GM12874 (cell line): ENCODE measurements at regions not wholly inside any gene's neighbourhood (a gene's known extent, or its start where the extent isn't known, plus 50 kb on each side); places are given as distances from the start of the nearest gene placed in this dataset.

Experiments used
- CTCF ChIP-seq: IDR thresholded peaks from 2 replicates; pipeline ENCODE4 v1.5.1; 2011; ENCODE audit warnings: low read depth, mild to moderate bottlenecking, control low read depth, low read length, moderate library complexity; ENCODE audit not compliant: insufficient read depth

GRCh38 chr11:64451856-64452255 is 92.9 kb downstream of the RPS6KA4 start:
- TF ChIP-seq CTCF, result no peak

GRCh38 chr11:64453466-64453865 is 94.5 kb downstream of the RPS6KA4 start:
- no peak for TF ChIP-seq CTCF

DNA sequence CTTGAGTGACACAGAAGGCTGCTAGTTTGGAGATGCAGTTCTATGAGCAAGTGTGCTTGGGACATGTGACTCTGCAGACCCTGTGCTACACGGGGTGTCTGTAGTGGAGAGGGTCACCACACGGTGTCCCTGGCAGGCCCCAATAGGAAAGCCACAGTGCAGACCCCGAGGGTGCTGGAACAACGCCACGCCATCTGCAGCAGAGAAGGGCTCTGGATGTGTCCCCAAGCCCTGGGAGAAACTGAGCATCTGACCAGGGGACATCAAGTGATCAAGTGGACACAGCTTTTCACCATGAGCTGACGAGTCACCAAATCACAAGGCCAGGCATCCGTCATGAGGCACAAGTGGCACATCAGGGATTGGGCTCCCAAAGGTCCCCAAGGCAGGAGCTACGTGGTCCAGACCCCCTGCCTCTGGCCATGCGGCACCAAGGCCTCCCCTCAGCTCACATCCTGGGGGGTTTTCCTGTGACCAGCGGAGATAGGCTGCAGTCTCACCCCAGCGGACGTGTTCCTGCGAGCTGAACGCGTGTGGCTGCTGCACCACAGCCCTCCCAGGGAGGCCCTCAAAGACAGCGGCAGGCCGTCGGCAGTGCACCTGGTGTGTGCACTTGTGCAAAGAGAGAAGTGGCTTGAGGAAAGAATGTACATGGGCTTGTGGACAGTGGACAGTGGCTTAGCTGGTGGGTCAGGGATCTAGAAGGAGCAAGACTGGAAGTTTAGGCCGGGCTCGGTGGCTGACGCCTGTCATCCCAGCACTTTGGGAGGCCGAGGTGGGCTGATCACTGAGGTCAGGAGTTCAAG is 96.7 kb downstream of the RPS6KA4 start:
- no peak for TF ChIP-seq CTCF

DNA sequence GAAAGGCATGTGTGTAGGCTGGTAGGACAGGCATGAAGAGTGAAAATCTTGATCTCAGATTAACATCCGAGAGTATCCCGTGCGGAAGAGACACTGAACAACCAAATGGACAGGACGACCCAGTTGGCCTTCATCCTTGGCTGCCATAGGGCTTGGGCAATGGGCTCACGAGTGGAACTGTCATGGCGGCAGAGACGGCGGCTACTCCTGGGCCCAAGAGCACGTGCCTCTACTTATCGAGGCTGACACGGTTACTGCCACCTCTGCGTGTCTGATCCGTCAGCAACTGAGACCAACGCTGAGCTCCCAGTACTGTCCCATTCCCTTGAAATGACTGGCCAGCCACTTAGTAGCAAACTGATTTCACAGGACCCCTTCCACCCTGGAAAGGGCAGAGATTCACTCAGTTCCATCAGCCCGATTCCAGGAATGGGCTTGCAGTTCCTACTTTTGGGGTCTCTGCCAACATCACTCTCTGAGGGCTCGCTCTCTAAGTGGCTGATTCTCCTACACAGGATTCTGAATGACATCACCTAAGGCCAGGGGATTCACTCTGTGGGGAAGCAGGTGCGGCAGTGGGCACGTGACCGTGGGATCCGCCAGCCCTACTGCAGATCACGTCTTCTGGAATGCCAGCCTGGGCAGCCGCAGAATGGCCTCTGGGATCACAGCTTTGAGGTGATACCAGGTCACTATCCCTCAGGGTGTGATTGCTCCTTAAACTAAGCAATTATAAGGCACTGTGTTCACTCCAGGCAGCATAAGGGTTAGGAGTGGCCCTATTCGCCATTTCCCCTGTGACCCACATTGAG is 97.8 kb downstream of the RPS6KA4 start:
- TF ChIP-seq CTCF, result no peak

GRCh38 chr11:64457416-64458010 is 98.2 kb upstream of the SLC22A11 start:
- TF ChIP-seq CTCF, result no peak

DNA sequence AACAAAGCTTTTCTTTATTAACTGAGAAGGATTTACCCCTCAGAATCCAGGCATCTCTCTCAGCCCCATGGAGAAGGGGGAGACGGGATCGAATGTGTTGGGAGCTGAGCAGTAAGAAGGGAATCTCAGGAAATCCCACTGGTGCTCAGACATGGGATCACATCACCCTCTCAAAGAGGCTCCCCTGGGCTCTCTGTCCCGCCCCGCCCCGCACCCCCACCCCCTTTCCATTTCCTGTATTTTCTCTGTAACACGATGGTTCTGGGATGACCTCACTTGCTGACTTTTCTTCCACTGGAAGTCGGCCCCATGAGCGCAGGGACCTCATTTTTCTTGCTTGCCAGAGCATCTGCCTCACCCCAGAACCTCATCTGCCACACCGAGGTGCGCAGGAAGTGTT is 96.7 kb upstream of the SLC22A11 start:
- TF ChIP-seq CTCF, result no peak

DNA sequence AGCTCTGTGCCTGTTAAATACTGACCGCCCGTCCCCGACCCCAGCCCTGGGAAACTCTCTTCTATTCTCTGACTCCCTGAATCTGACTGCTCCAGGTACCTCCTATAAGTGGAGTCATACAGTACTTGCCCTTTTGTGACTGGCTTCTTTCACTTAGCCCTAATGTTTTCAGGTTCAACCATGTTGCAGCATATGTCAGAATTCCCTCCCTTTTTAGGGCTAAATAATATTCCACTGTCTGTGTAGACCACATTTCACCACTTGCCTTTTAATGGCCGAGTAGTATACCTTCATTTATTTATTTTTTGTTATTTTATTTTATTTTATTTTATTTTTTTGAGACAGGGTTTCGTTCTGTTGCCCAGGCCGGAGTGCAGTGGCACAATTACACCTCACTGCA is 96.1 kb upstream of the SLC22A11 start:
- TF ChIP-seq CTCF, result no peak
